HCT116 (cell line): ENCODE measurements at regions not wholly inside any gene's neighbourhood (a gene's known extent, or its start where the extent isn't known, plus 50 kb on each side); places are given as distances from the start of the nearest gene placed in this dataset.

Source experiments
- ATAC-seq: fragments of 200-7000 bp; cut with Tn5 transposase; 2 replicates; pipeline ENCODE4 v1.9.1; 2020; ENCODE audit warnings: mild to moderate bottlenecking, moderate library complexity
- BruUV-seq: library from RNA; stranded (reverse); fragments of 400-500 nt; replicated peaks from 2 replicates; lab custom pipeline; 2021; lab: Mats Ljungman, UMichigan
- CTCF ChIA-PET: fragments of 300-600 bp; sonication (Branson Sonifier 250); formaldehyde crosslinking; loops from one replicate; lab custom pipeline; 2021; ENCODE audit warnings: antibody characterized with exemption; lab: Charles Lee
- POLR2A ChIA-PET: fragments of 300-600, 350-600 bp; sonication (Branson Sonifier 250); formaldehyde crosslinking; loops from one replicate; lab custom pipeline; 2021; ENCODE audit warnings: antibody characterized with exemption; lab: Charles Lee
- RAD21 ChIA-PET, 2 experiments: fragments of 300-600 bp; sonication (Branson Sonifier 250); formaldehyde crosslinking; loops; one replicate each; lab custom pipeline; 2023; ENCODE audit warnings: low total read pairs in 2 of 2; ENCODE audit not compliant: uncharacterized antibody in 2 of 2, unreplicated experiment in 2 of 2, low non-redundant PET in 1 of 2; lab: Charles Lee
- DNase-seq: peaks from one replicate; pipeline ENCODE4 v3.0.0-alpha.2; 2010; ENCODE audit warnings: low read depth, low spot score
- H2AFZ ChIP-seq: fragments of 200-600 bp; shearing (Covaris generic), sonication (generic); 2 replicates; pipeline ENCODE4 v1.6.1; 2017; ENCODE audit warnings: low read depth, mixed run types, mixed read lengths, antibody characterized with exemption, low read length; ENCODE audit not compliant: poor library complexity, severe bottlenecking
- H3K27ac ChIP-seq: 2 replicates; pipeline ENCODE4 v1.5.1; 2012; ENCODE audit warnings: low read depth, low read length
- H3K27me3 ChIP-seq: fragments of 200-600 bp; sonication (generic); 2 replicates; pipeline ENCODE4 v1.6.1; 2016; ENCODE audit warnings: mixed run types, low read length, mixed read lengths; ENCODE audit not compliant: insufficient read depth
- H3K36me3 ChIP-seq, 2 experiments: fragments of 200-500 bp in 1 of 2; fragments of 200-600 bp in 1 of 2; sonication (Bioruptor generic) in 1 of 2; sonication (generic) in 1 of 2; 2 replicates each; pipeline versions ENCODE4 v1.5.1 to v1.6.1; 2014 to 2016; ENCODE audit warnings: low read length in 2 of 2, inconsistent platforms in 1 of 2, mixed read lengths in 1 of 2, mixed run types in 1 of 2; ENCODE audit not compliant: insufficient read depth in 2 of 2, control insufficient read depth in 1 of 2
- H3K4me1 ChIP-seq, 2 experiments: fragments of 200-600 bp in 1 of 2; sonication (generic) in 1 of 2; 2 replicates each; pipeline versions ENCODE4 v1.5.1 to v1.6.1; 2012 to 2017; ENCODE audit warnings: low read length in 2 of 2, inconsistent platforms in 1 of 2, mild to moderate bottlenecking in 1 of 2, mixed read lengths in 1 of 2, mixed run types in 1 of 2, moderate library complexity in 1 of 2; ENCODE audit not compliant: insufficient read depth in 2 of 2, control insufficient read depth in 1 of 2
- H3K4me2 ChIP-seq: fragments of 200-600 bp; sonication (generic); 2 replicates; pipeline ENCODE4 v1.6.1; 2017; ENCODE audit warnings: mixed run types, low read length, mixed read lengths
- H3K4me3 ChIP-seq, 2 experiments: fragments of 200-600 bp in 1 of 2; sonication (generic) in 1 of 2; replicated peaks in 1 of 2; 2 replicates each; pipeline ENCODE4 v1.5.1; 2011 to 2016; ENCODE audit warnings: low read length in 2 of 2, control low read depth in 1 of 2, low read depth in 1 of 2, mild to moderate bottlenecking in 1 of 2, mixed read lengths in 1 of 2, mixed run types in 1 of 2
- H3K79me2 ChIP-seq: fragments of 200-600 bp; sonication (generic); 2 replicates; pipeline ENCODE4 v1.6.1; 2017; ENCODE audit warnings: mild to moderate bottlenecking, mixed run types, low read length, moderate library complexity, mixed read lengths; ENCODE audit not compliant: insufficient read depth
- H3K9ac ChIP-seq: fragments of 200-600 bp; sonication (generic); 2 replicates; pipeline ENCODE4 v1.6.1; 2016; ENCODE audit warnings: low read length, mixed read lengths
- H3K9me2 ChIP-seq: fragments of 200-600 bp; sonication (generic), shearing (Covaris generic); 2 replicates; pipeline ENCODE4 v1.6.1; 2017; ENCODE audit warnings: mixed run types, mild to moderate bottlenecking, moderate library complexity; ENCODE audit not compliant: insufficient read depth
- H3K9me3 ChIP-seq, 2 experiments: fragments of 200-500 bp in 1 of 2; fragments of 200-600 bp in 1 of 2; sonication (Bioruptor generic) in 1 of 2; sonication (generic) in 1 of 2; 2 replicates each; pipeline ENCODE4 v1.6.1; 2014 to 2017; ENCODE audit warnings: low read length in 2 of 2, mixed read lengths in 2 of 2, inconsistent platforms in 1 of 2, low read depth in 1 of 2, mild to moderate bottlenecking in 1 of 2, mixed run types in 1 of 2, moderate library complexity in 1 of 2; ENCODE audit not compliant: control insufficient read depth in 1 of 2, insufficient read depth in 1 of 2
- H4K20me1 ChIP-seq: fragments of 200-600 bp; sonication (generic), shearing (Covaris generic); 2 replicates; pipeline ENCODE4 v1.6.1; 2017; ENCODE audit warnings: mixed run types, mild to moderate bottlenecking, moderate library complexity; ENCODE audit not compliant: insufficient read depth
- CBX3 ChIP-seq: IDR thresholded peaks from 2 replicates; pipeline ENCODE4 v1.6.1; 2012; ENCODE audit warnings: low read depth
- CEBPB ChIP-seq: IDR thresholded peaks from 2 replicates; pipeline ENCODE4 v1.6.1; 2012; ENCODE audit warnings: low read depth
- EGR1 ChIP-seq: IDR thresholded peaks from 2 replicates; pipeline ENCODE4 v1.6.1; 2012; ENCODE audit warnings: low read depth
- ELF1 ChIP-seq: IDR thresholded peaks from 2 replicates; pipeline ENCODE4 v1.6.1; 2012; ENCODE audit warnings: low read depth, borderline replicate concordance
- EZH2phosphoT487 ChIP-seq: fragments of 200-600 bp; IDR thresholded peaks from 2 replicates; pipeline ENCODE4 v1.6.1; 2018; ENCODE audit warnings: antibody characterized with exemption, borderline replicate concordance
- JUND ChIP-seq: IDR thresholded peaks from 2 replicates; pipeline ENCODE4 v1.6.1; 2012
- MAX ChIP-seq: IDR thresholded peaks from 2 replicates; pipeline ENCODE4 v1.6.1; 2012
- POLR2A ChIP-seq: IDR thresholded peaks from 2 replicates; pipeline ENCODE4 v1.7.0; 2011; ENCODE audit warnings: borderline replicate concordance; ENCODE audit not compliant: insufficient read depth, insufficient read length; ENCODE audit errors: extremely low read depth
- POLR2AphosphoS5 ChIP-seq: IDR thresholded peaks from 2 replicates; pipeline ENCODE4 v1.6.1; 2011; ENCODE audit warnings: mild to moderate bottlenecking, low read depth, low read length, moderate library complexity
- RAD21 ChIP-seq: IDR thresholded peaks from 2 replicates; pipeline ENCODE4 v1.6.1; 2012; ENCODE audit warnings: low read depth, mild to moderate bottlenecking
- REST ChIP-seq: IDR thresholded peaks from 2 replicates; pipeline ENCODE4 v1.6.1; 2012; ENCODE audit warnings: low read depth
- SIN3A ChIP-seq: IDR thresholded peaks from 2 replicates; pipeline ENCODE4 v1.6.1; 2012; ENCODE audit warnings: low read depth
- TCF7L2 ChIP-seq: IDR thresholded peaks from 2 replicates; pipeline ENCODE4 v1.7.0; 2011; ENCODE audit warnings: borderline replicate concordance, inconsistent platforms; ENCODE audit not compliant: insufficient read depth, insufficient read length; ENCODE audit errors: extremely low read depth
- YY1 ChIP-seq: IDR thresholded peaks from 2 replicates; pipeline ENCODE4 v1.6.1; 2011; ENCODE audit warnings: low read length, low read depth, moderate library complexity, mild to moderate bottlenecking; ENCODE audit not compliant: insufficient replicate concordance; ENCODE audit errors: extremely low read depth
- ZFX ChIP-seq: fragments of 450-650 bp; IDR thresholded peaks from 2 replicates; pipeline ENCODE4 v1.6.1; 2017
- ZNF274 ChIP-seq: fragments of 200-500 bp; sonication (Bioruptor generic); IDR thresholded peaks from 2 replicates; pipeline ENCODE4 v1.6.1; 2014; ENCODE audit warnings: mild to moderate bottlenecking, low read depth, low read length, inconsistent platforms
- intact Hi-C: fragments of 100-400 bp; cut with micrococcal nuclease; formaldehyde crosslinking; loops from 2 replicates; pipeline ENCODE4 v1.10.0; 2022
- TF ChIP-seq, protein P1 (sequence below), 3 experiments: fragments of 200-600 bp in 1 of 3; sonication (generic) in 1 of 3; IDR thresholded peaks in 2 of 3; conservative IDR thresholded peaks in 1 of 3; 2 replicates each; pipeline ENCODE4 v1.5.1; 2012 to 2017; ENCODE audit warnings: low read depth in 2 of 3, low read length in 2 of 3, antibody characterized with exemption in 1 of 3, borderline replicate concordance in 1 of 3, control low read depth in 1 of 3, mild to moderate bottlenecking in 1 of 3, mixed read lengths in 1 of 3, mixed run types in 1 of 3, moderate library complexity in 1 of 3; ENCODE audit not compliant: insufficient read depth in 1 of 3

GRCh38 chr1:48106049-48106448, 108.9 kb upstream of the TRABD2B start:
- Histone ChIP-seq H3K36me3 (no peaks in the 10 kb centered on the region), H3K4me2 (no peak overlapping the region), H2AFZ (no peak overlapping the region), H3K27me3 (peaks cover 8% of the 10 kb centered on the region; the same call in 1 of the 2 replicates), H3K9ac (no peak overlapping the region), H3K4me3 (no peak overlapping the region), H3K79me2 (no peaks in the 10 kb centered on the region), H3K27ac (no peak overlapping the region), H3K9me2 (no peaks in the 10 kb centered on the region), H4K20me1 (no peaks in the 10 kb centered on the region), H3K9me3 (no peaks in the 10 kb centered on the region), H3K4me1 (no peaks in the 10 kb centered on the region)
- POLR2A ChIA-PET = no interaction called here
- CTCF ChIA-PET = interaction anchor here (2.4 kb wide), 1 partner anchor 97 kb away, joined by 9 read pairs; no protein-coding TSS in a partner anchor
- BruUV-seq = no TSS peak
- no peak for TF ChIP-seq RAD21
- no peak for TF ChIP-seq ZNF274
- no peak for TF ChIP-seq EZH2phosphoT487
- TF ChIP-seq YY1 = no peak
- TF ChIP-seq REST = no peak
- TF ChIP-seq TCF7L2 = no peak
- TF ChIP-seq CEBPB = no peak
- TF ChIP-seq EGR1 = no peak
- no peak for TF ChIP-seq MAX
- no peak for TF ChIP-seq ZFX
- TF ChIP-seq POLR2A = no peak
- TF ChIP-seq JUND = no peak
- TF ChIP-seq SIN3A = no peak
- TF ChIP-seq ELF1 = no peak
- TF ChIP-seq CBX3 = no peak
- TF ChIP-seq, protein P1, sequence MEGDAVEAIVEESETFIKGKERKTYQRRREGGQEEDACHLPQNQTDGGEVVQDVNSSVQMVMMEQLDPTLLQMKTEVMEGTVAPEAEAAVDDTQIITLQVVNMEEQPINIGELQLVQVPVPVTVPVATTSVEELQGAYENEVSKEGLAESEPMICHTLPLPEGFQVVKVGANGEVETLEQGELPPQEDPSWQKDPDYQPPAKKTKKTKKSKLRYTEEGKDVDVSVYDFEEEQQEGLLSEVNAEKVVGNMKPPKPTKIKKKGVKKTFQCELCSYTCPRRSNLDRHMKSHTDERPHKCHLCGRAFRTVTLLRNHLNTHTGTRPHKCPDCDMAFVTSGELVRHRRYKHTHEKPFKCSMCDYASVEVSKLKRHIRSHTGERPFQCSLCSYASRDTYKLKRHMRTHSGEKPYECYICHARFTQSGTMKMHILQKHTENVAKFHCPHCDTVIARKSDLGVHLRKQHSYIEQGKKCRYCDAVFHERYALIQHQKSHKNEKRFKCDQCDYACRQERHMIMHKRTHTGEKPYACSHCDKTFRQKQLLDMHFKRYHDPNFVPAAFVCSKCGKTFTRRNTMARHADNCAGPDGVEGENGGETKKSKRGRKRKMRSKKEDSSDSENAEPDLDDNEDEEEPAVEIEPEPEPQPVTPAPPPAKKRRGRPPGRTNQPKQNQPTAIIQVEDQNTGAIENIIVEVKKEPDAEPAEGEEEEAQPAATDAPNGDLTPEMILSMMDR (IDR thresholded peaks at IDR 0.05 in 2 of 3, conservative IDR thresholded peaks at IDR 0.05 in 1 of 3; ENCODE audit: borderline replicate concordance in 1 of 3, insufficient read depth in 1 of 3, low read depth in 2 of 3, low read length in 2 of 3) = no peak
- TF ChIP-seq POLR2AphosphoS5 = no peak
- intact Hi-C loops = loop anchor here (10.0 kb wide), 1 partner anchor 389 kb away; no protein-coding TSS in a partner anchor
- ATAC-seq = no peak
- DNase-seq = no peak
- RAD21 ChIA-PET = interaction anchor here in 1 of 2 experiments (0.6 to 0.7 kb wide), 2 partner anchors 12 to 97 kb away, joined by 4 to 5 read pairs; no protein-coding TSS in a partner anchor
